Anterior cingulate cortex (tissue), 58 donors: ENCODE measurements at regions not wholly inside any gene's neighbourhood (a gene's known extent, or its start where the extent isn't known, plus 50 kb on each side); places are given as distances from the start of the nearest gene placed in this dataset.

Source experiments
- DNase-seq, 58 donors: peaks; one replicate each; lab custom pipeline; 2025; lab: John Stamatoyannopoulos, UW

DNA sequence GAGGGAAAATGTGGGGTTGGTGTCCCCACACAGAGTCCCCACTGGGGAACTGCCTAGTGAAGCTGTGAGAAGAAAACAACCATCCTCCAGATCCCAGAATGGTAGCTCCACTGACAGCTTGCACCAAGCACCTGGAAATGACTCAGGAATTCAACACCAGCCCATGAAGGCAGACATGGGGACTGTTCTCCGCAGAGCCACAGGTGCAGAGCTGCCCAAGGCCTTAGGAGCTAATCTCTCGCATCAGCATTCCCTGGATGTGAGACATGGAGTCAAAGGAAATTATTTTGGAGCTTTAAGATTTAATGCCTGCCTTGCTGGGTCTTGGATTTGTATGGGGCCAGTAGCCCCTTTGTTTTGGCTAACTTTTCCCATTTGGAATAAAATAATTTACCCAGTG, 367.9 kb downstream of the FAM133A start:
- DNase-seq: no peak

DNA sequence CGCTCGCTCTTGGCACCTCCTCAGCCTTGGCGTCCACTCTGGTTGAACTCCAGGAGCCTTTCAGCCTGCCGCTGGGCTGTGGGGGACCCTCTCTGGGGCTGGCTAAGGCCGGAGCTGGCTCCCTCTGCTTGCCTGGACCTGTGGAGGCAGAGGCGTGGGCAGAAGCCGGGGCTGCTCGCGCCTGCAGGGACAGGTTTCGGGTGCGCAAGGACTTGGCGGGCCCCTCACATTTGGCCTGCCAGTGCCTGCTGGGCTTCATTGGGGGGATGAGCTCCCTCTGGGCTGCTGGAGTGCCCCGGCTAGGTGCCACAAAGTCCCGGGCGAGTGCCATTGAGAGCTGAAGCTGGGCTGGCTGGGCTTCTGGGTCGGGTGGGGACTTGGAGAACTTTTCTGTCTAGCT, 371.7 kb downstream of the FAM133A start:
- DNase-seq: no peak

DNA sequence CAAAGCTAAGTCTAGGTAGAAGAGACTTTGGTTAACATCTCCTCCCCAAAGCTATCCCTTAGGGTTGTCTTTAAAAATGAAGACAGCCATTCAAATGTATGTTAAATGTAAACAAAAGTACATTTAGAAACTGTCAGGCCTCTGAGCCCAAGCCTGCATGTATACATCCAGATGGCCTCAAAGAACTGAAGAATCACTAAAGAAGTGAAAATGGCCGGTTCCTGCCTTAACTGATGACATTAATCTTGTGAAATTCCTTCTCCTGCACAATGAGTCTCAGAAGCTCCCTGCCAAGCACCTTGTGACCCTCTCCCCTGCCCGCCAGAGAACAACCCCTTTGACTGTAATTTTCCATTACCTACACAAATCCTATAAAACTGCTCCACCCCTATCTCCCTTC, 377.9 kb downstream of the FAM133A start:
- DNase-seq: no peak

DNA sequence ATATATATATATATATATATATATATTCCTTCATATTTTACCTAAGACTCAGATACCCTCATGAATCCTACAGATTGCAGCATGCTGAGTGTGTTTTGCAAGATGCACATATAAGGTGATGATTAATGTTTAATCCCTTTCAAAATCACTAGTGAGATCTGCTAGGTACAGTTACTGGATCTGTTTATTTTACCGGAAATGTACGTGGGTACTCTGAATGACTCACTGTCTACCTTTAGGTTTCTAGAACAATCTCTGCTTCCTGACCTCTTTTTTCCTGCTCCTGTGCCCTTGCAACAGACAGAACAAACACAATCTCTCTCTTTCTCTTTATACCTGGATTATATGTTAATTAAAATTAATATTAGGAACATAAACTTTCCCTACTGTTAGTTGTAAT, 379.6 kb downstream of the FAM133A start:
- DNase-seq: no peak

DNA sequence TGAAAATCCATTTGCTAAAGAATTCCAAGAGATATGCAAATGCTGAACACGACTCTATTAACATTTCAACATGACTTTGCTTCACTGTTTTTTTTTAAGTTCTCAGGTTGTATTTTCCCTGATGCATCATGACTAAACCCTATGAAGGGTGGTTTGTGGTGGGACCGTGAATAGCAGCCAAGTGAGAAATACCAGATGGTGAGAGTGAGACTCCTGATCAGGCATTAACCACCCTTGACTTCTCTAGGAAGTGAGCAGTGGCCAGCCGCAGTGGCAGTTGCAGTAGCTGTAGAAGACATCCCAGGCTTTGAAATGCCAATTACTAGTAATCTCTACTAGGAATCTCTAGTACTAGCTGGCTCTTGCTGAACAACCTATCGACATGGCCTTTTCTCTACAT, 383.4 kb downstream of the FAM133A start:
- DNase-seq: no peak

DNA sequence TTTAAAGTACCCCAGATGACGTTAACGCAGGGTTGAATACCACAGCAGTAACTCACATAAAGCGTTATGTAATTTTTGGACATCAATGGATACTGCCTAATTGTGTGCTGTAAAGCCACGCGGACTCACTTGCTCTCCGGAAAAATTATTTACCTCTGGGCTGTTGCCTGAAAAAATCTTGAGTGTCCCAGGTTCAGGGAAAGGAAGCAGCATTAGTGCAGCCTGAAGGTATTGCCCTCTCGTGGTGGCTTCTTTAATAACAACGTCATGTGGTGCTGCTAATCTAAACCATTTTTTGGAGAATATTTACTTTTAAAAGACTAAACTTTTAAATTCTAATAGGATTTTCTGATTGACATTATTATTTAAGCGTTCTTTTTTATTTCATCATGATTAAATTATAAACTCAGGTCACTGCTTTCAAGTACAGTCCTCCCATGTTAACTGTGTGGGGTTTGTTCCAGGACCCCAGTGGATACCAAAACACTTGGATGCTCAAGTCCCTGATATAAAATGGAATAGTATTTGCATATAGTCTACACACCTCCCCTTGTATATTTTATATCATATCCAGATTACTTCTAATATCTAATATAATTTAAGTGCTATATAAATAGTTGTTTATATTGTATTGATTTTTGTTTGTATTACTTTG, 384.8 kb downstream of the FAM133A start:
- peak in 9 of 58 donors; percentile 0 to 18 (median 2) for DNase-seq

DNA sequence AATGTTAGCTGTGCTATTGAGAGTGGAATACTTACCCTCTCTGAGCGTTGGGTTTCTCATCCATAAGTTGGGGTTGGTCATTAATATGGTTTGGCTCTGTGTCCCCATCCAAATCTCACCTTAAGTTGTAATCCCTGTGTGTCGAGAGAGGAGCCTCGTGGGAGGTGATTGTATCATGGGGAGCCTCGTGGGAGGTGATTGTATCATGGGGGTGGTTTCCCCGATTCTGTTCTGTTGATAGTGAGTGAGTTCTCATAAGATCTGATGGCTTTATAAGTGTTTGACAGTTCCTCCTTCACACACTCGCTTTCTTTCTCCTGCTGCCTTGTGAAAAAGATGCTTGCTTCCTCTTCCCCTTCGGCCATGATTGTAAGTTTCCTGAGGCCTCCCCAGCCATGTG, 391.1 kb downstream of the FAM133A start:
- no peak for DNase-seq

DNA sequence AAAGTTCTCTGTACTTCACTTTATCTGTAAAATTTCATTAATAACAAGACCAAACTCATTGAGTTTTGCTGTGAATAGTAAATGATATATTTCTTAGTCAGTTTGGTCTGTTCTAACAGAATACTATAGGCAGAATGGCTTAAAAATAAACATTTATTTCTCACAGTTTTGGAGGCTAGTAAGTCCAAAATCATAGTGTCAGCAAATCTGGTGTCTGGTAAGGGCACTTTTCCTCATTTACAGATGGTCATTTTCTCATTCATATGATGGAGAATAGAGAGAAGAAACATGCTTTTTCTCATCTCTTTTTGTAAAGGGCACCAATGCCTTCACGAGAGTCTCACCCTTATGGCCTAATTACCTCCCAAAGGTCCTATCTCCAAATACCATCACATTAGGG, 415.1 kb downstream of the FAM133A start:
- DNase-seq: no peak

DNA sequence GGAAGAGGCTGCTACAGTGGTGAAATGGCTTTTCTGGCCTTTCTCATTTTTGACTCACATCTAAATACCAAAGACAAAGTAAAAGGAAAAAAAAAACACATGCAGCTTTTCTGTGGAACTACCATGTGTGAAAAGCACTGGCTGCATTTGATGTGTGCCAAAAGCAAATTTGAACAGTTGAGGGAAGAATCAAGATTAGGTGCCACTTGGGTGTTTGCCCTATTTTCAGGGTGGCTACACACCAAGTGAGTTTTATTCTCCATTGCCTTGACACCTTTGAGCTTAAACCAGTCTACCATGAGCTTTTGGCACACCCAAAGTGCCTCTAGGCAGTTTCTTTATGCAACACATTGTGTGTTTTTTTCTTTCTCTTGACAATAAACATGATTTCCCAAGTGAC, 423.9 kb downstream of the FAM133A start:
- DNase-seq: no peak

DNA sequence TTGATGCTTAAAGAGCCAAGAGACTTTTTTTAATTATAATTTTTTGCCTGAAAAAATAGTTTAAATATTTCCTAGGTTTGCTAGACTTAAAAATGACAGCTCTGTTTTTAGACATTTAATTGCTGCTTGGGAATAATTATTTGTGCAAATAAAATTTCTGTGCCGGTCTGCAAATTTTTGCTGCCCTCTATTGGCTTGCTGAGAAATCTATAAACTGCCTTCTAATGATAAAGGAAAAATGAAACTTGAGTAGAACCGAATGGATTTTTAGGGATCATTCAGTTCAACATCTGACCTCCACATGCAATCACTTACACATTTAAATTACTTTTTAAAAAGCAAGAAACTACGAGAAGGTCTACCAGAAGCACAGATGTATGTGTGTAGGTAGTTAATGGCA, 434.0 kb downstream of the FAM133A start:
- no peak for DNase-seq

DNA sequence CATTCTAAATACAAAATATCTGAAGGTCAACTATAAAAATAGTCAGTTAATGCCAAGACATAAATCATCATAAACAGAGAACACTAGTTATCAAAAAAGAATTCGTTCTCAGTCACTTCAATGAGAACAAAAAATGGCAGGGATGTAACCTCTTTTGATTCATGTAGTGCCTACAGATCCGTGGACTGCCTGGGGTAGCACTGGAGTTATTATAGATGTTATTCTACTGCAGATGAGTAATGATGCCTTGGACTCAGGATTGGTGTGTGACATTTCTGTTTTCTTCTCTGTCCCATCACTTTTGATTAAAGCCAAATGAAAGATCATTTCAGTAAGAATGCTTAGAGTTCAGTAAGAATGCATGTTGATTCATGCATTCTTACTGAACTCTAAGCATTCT, 440.4 kb downstream of the FAM133A start:
- no peak for DNase-seq

DNA sequence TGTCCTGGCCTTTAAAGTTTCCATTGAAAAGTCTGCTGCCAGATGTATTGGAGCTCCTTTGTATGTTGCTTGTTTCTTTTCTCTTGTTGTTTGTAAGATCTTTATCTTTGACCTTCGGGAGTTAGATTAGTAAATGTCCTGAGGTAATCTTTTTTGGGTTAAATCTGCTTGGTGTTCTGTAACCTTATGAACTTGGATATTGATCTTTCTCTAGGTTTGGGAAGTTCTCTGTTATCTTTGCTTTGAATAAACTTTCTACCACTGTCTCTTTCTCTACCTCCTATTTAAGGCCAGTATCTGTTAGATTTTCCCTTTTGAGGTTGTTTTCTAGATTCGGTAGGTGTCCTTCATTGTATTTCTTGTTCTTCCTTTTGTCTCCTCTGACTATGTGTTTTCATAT, 447.8 kb downstream of the FAM133A start:
- no peak for DNase-seq

DNA sequence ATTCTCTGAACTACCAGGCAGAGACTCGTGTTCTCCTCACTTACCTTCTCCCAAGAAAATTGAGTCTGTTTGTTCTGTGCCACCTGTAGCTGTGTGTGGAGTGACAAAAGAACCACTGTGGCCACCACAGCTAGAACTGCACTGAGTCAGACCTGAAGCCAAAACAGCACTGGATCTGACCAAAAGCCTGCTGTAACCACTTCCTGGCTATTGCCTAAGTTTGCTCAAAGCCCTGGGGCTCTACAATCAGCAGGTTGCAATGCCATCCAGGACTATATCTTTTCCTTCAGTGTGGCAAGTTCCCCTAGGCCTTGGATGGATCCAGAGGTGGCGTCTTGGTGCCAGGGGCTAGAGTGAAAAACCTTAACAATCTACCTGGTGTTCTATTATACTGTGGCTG, 449.1 kb downstream of the FAM133A start:
- DNase-seq: no peak

DNA sequence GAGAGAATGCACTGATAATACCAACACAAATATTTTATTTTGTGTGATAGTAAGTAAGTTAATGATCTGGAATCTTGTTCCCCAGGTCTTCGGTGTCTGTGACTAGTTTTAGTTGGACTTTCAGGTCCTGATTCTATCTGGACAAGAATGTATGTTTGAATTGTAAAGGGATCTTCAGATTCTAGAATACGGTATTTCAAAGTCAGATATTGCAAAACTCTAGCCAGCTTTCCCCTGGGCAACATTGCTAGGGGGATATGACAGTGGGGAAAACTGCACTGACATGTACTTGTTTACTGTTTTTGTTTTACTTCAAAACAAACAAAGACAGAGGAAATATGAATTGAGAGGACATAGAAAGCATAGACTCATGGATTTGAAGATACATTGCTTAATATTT, 489.0 kb downstream of the FAM133A start:
- no peak for DNase-seq

DNA sequence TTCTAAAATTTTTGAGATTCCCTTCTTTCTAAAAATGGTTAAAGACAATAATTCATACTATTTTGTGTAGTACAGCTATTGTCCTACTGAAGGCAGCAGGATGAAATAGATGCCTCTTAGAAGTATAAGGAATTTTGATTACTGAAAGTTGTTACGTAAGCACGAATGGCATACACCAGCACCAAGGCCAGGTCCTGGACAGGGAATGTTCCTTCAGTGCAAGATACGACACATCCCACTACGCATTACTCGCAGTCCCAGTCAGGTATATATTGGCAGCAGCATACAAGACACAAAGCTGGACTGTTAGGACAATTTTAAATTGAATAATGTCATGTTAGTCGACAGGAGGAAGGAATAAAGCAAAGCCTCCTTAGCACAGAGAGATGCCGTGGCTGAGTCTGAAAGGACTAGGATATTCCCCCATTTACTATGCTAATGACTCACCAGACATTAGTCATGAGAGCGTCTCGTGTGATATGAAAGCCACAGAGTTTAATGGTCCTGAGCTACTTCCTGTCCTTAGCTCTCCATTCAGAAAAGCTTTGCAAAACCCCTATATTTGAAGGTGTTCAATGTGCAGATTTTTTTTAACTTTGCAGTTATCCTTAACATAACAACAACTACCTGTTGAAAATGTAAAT, 504.3 kb downstream of the FAM133A start:
- DNase-seq: no peak

DNA sequence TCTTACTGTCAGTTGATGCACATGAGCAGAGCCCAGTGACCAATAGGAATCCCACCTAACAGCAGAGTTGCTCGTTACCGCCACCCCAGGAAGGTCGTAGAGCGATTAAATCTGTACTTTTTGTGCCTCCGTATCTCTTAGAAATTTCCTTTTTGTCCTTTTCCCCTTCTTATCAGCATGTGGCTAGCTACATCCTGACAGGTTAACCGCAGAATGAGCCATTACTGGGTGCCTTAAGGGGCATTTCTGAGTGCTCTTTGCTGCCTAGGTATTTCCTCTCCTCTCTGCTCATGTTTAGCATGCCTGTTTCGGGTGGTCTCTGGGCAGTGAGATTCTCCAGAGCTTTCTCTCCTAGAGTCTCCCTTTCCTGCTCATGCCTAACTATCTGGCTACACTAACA, 530.5 kb downstream of the FAM133A start:
- DNase-seq: no peak

DNA sequence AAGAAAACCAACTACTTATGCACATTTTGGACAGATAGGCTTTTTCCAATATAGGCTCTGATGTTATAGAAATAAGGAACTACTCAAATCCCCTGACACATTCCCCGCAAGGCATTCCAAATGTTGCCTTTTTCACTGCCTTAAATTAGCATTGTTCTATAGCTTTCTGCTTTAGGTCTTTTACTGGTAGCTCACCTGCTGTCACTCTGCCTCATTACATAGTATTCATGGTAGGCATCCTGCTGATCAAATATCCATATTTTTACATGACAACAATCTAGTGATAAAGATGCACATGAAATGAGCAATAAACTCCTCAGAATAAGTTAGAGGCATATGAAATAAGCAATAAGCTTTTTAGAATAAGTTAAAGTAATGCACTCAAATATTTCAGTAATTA, 542.7 kb downstream of the FAM133A start:
- no peak for DNase-seq

DNA sequence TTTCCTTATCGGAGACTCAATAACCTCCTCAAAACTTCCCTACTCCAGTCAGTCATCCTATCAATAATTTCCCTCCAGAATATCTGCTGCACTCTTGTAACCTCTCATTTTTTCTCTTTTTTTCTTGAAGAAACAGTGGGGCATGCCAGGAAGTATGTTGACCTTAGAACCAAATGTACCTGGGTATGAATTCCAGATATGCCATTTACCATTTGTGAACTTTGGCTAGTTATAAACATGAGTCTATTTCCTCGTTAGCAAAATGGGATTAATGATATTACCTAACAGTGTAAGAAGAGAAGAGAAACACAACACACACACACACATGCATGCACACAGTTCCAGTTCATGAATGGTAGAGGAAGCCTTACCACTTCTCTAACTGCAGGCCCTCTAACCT, 578.2 kb downstream of the FAM133A start:
- DNase-seq: no peak

DNA sequence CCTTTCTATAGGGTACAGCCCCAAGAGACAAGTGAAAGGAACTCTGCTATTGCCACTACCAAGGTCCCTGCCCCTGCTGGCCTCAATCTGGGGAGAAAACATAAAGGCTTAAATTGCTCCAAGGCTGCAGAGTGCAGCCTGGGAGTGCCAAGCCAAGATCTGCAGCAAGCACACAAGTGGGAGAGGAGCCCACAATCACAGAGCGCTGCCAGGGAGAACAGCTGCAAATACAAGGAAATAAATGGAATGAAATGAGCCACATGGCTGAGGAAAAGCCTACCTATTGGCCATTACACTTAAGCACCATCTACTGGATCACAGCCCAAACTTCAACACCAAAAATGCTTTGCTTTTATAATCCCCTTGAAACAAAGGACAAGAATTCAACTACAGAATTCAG, 582.4 kb downstream of the FAM133A start:
- no peak for DNase-seq

DNA sequence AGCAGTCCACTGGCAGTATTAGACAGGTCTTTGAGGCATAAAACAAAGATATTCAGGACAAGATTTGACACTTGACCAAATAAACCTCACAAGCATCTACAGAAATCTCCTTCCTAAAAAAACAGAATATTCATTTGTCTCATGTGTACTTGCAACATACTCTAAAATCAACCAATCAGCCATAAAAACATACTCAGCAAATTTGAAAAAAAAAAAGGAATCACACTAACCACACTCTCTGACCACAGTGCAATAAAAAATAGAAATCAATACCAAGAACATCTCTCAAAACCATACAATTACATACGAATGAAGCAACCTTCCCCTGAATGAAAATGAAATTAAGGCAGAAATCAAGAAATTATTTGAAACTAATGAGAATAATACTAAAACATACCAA, 591.3 kb downstream of the FAM133A start:
- DNase-seq: no peak

DNA sequence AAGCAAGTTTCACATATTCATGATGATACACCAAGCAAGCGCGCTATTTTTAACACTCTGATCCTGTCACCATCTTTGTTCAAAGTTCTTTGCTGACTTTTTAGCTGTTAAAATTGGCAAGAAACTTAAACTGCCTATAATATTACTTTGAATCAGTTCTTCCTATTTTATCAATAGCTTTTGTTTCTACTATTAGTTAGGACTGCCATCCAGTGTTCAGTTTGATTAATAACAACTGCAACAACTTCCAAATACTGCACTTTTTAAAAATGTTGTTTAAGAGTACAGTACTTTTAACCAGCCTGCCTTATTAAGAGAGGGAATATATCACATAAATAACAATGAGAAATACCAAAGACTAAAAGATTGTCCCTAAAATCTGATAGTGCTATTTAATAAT, 614.3 kb downstream of the FAM133A start:
- DNase-seq: no peak

DNA sequence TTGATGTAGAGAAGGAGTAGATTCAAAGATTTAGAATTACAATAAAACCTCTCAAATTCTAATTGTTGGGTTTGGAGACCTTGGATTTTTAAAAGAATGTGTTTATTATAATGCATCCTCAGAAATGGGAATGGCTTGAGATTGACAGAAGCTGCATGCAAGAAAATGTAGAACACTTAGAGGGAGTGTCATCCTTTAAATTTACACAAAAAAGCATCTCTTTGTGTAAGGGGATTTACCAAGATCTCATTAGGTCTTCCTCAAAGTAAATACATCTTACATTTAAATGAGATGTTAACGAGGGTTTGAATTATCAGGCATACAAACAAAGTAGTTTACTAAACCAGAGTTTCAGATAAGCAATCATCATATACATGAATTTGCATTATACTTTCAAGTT, 615.0 kb downstream of the FAM133A start:
- no peak for DNase-seq

DNA sequence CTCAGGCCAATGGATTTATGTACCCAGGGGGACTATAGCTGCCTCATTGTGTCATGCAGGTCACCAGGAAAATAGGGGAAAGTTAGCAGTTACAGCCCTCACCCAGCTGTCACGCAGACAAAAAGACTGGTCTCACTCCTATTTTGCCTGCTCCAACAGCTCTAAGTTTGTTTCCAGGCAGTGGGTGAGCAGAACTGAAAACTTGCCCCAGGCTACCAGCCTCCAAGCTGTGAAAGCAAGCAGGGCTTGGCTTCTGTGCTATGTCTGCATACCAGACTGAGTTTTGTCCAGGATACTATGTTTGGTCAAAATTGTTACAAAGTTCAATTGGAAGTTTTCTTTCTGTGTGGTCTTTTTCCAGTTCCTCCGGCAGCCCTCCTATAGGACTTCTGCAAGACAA, 628.4 kb downstream of the FAM133A start:
- no peak for DNase-seq
